ENCODE measurements at regions not wholly inside any gene's neighbourhood (a gene's known extent, or its start where the extent isn't known, plus 50 kb on each side); places are given as distances from the start of the nearest gene placed in this dataset.

DNA sequence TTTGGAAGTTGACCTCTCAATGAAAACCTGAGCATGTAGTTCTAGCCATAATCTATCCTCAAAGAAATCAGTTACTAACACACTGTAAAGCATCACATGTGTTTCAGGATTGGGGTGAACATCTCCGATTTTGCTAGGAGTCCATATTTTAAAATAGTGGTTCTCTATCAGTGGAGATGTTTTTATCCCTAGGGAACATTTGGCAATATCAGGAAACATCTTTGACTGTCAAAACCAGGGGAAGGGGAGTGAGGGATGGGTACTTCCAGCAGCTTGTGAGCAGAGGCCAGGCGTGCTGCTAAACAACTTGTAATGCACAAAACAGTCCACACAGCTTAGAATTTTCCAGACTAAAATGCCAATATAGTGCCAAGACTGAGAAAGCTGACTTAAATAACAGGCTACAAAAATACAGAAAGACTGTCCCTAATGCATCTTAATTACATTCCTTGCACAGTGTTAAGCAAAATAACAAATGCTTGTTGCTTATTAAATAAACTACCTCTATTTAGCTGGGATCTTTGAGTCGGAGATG, 120.9 kb downstream of the CRPPA start:
- TF ChIP-seq, protein P1, sequence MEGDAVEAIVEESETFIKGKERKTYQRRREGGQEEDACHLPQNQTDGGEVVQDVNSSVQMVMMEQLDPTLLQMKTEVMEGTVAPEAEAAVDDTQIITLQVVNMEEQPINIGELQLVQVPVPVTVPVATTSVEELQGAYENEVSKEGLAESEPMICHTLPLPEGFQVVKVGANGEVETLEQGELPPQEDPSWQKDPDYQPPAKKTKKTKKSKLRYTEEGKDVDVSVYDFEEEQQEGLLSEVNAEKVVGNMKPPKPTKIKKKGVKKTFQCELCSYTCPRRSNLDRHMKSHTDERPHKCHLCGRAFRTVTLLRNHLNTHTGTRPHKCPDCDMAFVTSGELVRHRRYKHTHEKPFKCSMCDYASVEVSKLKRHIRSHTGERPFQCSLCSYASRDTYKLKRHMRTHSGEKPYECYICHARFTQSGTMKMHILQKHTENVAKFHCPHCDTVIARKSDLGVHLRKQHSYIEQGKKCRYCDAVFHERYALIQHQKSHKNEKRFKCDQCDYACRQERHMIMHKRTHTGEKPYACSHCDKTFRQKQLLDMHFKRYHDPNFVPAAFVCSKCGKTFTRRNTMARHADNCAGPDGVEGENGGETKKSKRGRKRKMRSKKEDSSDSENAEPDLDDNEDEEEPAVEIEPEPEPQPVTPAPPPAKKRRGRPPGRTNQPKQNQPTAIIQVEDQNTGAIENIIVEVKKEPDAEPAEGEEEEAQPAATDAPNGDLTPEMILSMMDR (IDR thresholded peaks at IDR 0.05; ENCODE audit: low read depth, low read length): no peak
- ChIA-PET POLR2A (no interaction called here), CTCF (interaction anchor here (1.2 kb wide), 1 partner anchor 264 kb away, joined by 3 read pairs; no protein-coding TSS in a partner anchor)
- Histone ChIP-seq H3K4me3 (ENCODE audit: low read depth, low read length) (no peak overlapping the region), H3K27ac (ENCODE audit: low read depth, low read length) (no peak overlapping the region), H3K9me3 (ENCODE audit: control insufficient read depth, insufficient read depth, low read length) (no peaks in the 10 kb centered on the region), H3K27me3 (ENCODE audit: control insufficient read depth, insufficient read depth, low read length) (no peaks in the 10 kb centered on the region)
- DNase-seq (ENCODE audit: low read depth, low spot score): no peak

DNA sequence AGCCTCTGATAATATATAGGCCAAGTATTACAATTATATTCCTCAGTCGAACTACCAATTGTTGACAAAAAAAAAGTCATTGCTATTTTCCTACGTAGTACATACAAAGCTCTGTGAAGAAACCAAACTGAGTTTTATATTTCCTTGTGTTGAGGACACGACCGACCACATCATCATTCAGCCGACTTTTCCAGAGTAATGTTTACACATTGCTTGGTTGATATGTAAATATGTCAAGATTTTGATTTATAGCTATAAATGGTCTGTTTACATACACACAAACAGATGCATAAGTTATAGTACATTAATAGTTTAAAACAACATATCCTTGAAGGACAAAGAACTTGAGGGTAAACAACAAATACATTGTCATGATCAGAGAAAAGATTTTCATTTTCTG, 121.5 kb downstream of the CRPPA start:
- no peak overlapping the region for H3K4me3 ChIP-seq (ENCODE audit: low read depth, low read length)
- TF ChIP-seq, protein P1 (IDR thresholded peaks at IDR 0.05; ENCODE audit: low read depth, low read length): no peak
- ChIA-PET POLR2A (no interaction called here), CTCF (interaction anchor here (1.2 kb wide), 1 partner anchor 265 kb away, joined by 3 read pairs; no protein-coding TSS in a partner anchor)
- no peaks in the 10 kb centered on the region for H3K27me3 ChIP-seq (ENCODE audit: control insufficient read depth, insufficient read depth, low read length)
- no peaks in the 10 kb centered on the region for H3K9me3 ChIP-seq (ENCODE audit: control insufficient read depth, insufficient read depth, low read length)
- H3K27ac ChIP-seq (ENCODE audit: low read depth, low read length): no peak overlapping the region
- DNase-seq (ENCODE audit: low read depth, low spot score): no peak

DNA sequence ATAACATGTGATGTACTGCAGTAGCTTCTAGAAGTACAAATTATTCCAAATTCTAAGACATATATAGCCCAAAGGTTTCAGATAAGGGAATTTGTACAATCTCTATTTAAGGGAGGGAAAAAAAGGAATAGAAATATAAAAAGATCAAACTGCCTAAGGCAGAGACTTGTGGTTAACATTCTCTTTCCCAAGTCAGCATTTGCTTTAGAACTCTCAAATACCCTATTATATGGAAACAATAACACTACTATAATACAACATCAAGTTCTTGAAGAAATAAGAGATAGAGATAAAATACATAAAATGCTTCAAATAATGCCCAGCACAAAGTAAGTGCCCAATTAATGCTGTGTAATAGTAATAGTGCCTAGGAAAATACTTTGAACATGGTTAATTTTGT, 123.1 kb downstream of the CRPPA start:
- DNase-seq (ENCODE audit: low read depth, low spot score): no peak
- TF ChIP-seq, protein P1 (IDR thresholded peaks at IDR 0.05; ENCODE audit: low read depth, low read length): no peak
- Histone ChIP-seq H3K9me3 (ENCODE audit: control insufficient read depth, insufficient read depth, low read length) (no peaks in the 10 kb centered on the region), H3K4me3 (ENCODE audit: low read depth, low read length) (no peak overlapping the region), H3K27me3 (ENCODE audit: control insufficient read depth, insufficient read depth, low read length) (no peaks in the 10 kb centered on the region), H3K27ac (ENCODE audit: low read depth, low read length) (no peak overlapping the region)
- ChIA-PET CTCF (interaction anchor here (2.6 kb wide), 1 partner anchor 267 kb away, joined by 8 read pairs; no protein-coding TSS in a partner anchor), POLR2A (no interaction called here)

DNA sequence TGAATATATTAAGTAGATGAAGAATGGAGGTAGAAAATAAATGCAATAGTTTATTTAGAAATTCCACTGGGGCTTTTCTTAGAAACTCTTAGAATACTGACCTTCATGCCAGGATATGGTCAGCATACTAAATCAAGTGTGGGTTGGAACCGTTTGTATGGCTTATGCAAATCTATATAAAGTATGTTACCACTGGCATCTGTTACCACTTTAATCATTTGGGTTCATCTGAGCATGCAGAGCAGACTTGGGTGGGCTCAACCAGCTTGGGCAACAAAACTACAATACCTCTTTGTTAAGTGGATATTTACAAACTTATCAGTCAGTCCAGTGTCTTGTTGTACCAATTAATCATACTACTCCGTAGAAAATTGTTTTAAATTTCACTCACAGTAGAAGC, 125.8 kb downstream of the CRPPA start:
- H3K9me3 ChIP-seq (ENCODE audit: control insufficient read depth, insufficient read depth, low read length): no peaks in the 10 kb centered on the region
- no peaks in the 10 kb centered on the region for H3K27me3 ChIP-seq (ENCODE audit: control insufficient read depth, insufficient read depth, low read length)
- H3K27ac ChIP-seq (ENCODE audit: low read depth, low read length): no peak overlapping the region
- TF ChIP-seq, protein P1 (IDR thresholded peaks at IDR 0.05; ENCODE audit: low read depth, low read length): no peak
- ChIA-PET POLR2A (no interaction called here), CTCF (interaction anchor here (2.6 kb wide), 1 partner anchor 269 kb away, joined by 8 read pairs; no protein-coding TSS in a partner anchor)
- no peak overlapping the region for H3K4me3 ChIP-seq (ENCODE audit: low read depth, low read length)
- no peak for DNase-seq (ENCODE audit: low read depth, low spot score)

DNA sequence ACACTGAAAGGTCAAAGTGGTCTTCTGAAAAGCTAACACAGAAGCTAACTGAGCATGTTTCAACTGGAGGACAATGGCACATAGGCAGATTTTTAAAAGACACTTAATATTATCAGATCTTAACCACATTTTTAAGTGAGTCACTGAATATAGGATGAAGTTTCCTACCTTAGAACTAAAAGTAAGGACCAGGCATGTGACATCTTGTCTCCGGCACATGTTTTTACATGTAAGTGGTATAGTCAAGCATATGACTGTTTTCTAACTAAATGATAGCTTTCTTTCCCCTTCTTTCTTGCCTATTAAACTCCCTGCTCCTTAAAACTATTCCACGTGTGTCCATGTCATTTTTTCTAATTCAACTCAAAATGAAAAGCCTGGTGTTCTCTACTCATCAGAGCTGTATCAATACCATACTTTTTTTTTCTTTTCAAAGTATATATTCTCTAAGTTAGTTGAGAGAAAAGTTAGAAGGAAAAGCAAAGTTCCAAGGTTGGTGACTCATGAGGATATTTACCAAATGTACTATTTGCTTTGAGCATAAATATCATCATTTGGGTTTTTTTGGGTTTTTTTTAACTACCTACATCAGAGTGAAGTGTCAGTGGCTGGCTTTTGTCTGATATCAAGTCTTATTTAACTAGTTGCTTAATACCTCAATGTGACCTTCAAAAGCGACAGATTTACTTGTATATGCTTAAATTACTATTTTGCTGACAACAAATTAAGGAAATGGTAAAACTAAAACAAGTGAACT, 127.5 kb downstream of the CRPPA start:
- no peak overlapping the region for H3K27ac ChIP-seq (ENCODE audit: low read depth, low read length)
- no peak overlapping the region for H3K4me3 ChIP-seq (ENCODE audit: low read depth, low read length)
- TF ChIP-seq, protein P1 (IDR thresholded peaks at IDR 0.05; ENCODE audit: low read depth, low read length): no peak
- ChIA-PET POLR2A (no interaction called here), CTCF (no interaction called here)
- H3K27me3 ChIP-seq (ENCODE audit: control insufficient read depth, insufficient read depth, low read length): no peaks in the 10 kb centered on the region
- H3K9me3 ChIP-seq (ENCODE audit: control insufficient read depth, insufficient read depth, low read length): no peaks in the 10 kb centered on the region
- DNase-seq (ENCODE audit: low read depth, low spot score): no peak

All from AG04450 (cell line).